ENCODE measurements at regions not wholly inside any gene's neighbourhood (a gene's known extent, or its start where the extent isn't known, plus 50 kb on each side); places are given as distances from the start of the nearest gene placed in this dataset.
"Not testable (repeated sequence)": the region's sequence is repeated elsewhere in the genome, so short reads cannot be mapped to it uniquely, and the experiment has no call there.

DNA sequence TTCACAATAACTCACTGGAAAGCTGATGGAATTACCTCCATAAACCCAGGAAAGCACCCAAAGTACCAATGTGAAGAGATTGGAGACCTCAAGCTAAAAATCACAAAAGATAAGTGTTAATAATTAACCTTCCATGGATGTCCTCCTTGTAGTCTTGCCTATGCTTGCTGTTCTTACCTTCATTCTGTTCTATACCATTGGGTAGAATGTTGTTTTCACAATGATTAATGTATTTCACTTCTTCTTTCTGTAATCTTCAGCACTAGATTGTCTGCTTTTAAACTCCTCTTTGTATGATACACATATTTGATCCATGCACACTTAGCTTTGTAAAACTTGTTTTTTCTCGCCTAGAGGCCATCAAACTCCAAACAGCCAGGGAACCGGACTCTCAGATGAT lies 570.3 kb downstream of the RAPGEF2 start:
- DNase-seq: no peak

DNA sequence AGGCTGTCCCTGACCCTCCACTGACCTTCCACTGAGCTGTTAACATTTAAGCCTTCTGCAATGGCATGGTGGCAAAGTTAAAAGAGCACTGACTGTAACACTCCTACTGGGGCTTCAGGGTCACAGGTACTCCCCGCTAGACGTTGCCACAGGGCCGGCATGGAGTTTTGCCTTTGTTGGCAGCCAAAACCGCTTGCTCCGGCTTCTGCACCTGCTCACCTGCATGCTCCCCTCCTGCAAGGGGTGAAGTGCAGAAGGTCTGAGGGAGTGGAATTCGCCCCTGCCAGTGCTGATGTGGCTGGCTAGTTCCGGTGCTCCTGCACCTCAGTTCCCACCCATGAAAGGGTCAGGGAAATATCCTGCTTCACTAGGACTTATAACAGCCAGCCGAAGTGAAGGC lies 571.4 kb downstream of the RAPGEF2 start:
- no peak for DNase-seq

DNA sequence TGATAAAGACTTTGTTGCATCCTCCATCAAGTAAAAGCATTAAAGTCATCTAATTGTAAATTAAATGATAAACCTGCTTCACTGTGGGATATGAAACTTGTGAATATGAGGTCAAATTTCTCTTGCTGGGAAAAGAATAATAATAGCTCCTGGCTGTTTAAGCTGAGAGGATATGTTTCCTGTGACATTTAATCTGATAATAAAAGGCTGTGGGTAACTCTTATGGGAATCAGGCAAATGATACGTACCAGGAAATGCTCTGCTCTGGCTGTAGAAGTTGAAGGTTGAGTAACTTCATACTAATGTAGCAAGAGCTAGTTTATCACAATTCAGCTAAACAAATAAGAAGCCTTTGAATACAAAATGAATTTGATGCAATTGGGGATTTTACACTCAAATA lies 574.6 kb downstream of the RAPGEF2 start:
- no peak for DNase-seq

DNA sequence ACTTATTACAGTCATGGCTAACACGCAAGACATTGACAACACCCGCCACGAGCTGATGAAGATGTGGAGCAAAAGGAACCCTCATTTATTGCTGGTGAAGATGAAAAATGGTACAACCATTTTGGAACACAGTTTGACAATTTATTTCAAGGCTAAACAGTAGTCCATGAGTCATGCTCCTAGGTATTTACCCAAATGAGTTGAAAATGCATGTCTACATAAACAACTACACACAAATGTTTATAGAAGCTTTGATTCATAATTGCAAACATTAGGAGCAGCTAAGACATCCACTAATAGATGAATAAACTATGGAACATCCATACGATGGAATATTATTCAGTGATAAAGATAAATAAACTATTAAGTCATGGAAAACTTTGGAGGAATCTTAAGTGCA lies 580.1 kb downstream of the RAPGEF2 start:
- DNase-seq: no peak

DNA sequence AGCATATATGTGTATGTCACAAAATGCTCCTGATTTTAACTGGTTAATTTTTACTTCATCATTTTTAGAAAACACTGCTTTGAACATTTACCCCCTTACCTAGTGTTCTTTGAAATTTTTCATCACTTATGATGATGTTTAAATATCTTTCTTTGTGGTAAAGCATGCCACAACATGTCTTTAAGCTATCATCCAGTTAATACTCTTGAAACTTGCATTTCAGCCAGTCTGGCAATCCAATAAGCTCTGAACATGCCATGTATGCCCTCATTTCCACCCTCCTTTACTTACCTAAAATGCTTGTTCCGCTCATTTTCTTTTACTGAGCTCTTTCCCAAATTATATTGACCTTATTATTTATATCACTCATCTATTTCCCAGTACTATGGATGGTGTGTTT lies 581.2 kb downstream of the RAPGEF2 start:
- no peak for DNase-seq

DNA sequence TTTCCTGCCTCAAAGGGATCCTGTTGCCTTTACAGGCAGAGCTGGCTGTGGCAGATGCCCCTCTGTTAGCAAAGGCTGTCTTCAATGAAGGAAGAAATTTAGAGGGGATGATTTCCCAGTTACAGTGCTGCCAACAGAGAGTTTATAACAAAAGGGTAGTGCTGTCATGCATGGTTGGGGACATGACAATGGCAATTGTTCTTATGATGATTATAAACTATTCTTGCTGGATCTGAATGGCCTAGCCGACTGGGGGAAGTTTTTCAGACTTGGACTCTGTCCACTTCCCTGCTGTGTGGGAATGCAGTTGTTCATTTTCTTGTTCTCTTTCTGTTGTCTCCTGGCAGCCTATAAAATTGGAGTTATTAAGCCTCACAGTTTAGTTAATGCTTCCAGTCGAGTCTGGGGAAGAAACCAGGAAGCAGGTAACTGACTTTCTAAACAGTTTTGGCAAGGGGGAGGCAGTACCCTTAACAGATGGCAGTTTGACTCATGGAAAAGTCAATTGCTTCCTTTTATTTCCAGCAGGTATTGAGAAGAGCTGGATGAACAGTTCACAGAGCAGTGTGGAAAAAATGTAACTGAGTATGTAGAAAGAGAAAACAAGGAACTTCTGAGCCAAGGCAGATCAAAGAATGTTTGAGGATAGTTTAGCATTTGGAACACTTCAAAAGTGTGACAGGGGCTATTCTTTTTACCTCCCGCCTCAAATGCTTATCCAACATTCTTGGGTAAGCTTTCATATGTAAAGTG lies 582.6 kb downstream of the RAPGEF2 start:
- DNase-seq: no peak

DNA sequence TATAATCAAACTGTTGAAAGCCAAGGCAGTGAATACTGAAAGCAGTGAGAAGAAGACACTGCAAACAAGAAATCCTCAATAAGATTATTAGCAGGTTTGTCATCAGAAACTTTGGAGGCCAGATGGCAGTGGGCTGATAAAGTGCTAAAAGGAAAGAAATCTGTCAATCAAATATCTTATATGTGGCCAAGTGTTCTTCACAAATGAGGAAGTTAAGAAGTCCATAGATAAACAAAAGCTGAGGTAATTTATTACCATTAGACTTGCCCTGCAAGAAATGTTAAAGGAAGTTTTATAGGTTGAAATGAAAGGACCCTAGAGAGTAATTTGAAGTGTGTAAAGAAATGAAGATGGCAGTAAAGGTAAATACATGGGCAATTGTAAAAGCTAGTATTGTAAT lies 586.6 kb downstream of the RAPGEF2 start:
- no peak for DNase-seq

DNA sequence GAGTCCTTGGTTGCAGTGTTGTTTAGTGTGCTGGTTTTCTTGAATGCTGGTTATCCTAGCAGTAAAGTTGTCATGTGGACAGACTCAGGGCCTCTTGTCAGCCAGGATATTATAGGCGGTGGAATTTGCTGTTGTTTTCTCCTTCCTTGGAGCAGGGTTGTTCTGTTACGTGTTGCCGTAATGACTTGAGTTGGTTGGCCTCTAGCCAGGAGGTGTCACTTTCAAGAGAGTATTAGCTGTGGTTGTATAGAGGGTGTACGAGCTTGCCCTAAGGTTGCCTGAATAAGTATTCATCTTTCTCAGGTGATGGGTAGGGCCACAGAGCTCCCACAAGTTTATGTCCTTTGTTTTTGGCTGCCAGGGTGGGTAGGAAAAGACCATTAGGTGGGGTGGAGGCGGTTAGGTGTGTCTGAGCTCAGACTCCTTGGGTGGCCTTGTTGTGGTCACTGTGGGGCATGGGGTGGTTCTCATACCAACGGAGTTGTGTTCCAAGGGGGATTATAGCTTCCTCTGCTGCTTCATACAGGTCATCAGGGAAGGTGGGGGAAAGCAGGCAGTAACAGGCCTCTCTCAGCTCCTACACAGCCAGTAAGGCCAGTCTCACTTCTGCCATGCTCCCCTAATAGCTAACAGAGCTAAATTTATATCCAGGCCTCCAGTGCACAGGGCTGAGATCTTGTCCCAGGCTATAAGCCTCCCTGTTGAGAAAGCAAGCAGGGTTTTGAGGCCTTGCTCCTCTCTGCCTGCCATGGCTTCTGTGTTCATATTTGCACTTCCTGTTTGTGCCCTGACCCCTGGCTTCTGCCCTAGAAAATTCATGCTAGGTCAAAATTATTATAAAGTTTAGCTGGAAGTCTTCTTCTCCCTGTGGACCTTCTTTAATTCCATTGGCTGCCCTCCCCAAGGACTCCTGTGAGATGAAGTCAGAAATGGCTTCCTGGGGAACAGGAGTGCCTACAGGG lies 594.7 kb downstream of the RAPGEF2 start:
- DNase-seq: no peak

DNA sequence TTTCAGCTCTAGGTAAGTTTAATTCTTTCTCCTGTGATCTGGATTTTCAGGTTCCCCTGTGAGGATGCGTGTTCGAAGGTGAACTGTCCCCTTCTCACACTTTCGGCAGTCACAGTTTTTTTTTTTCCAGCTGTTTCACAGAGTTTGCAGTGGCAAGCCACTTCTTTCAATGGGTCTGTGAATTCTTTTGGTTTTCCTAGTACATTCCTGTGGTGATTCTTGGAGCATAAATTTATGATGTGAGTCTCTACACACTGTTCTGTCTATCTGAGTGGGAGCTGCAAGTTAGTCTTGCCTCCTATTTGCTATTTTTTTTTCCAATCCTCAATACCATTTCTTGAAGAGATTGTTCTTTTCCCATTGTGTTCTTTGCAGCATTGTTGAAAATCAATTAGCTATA lies 595.5 kb downstream of the RAPGEF2 start:
- no peak for DNase-seq

DNA sequence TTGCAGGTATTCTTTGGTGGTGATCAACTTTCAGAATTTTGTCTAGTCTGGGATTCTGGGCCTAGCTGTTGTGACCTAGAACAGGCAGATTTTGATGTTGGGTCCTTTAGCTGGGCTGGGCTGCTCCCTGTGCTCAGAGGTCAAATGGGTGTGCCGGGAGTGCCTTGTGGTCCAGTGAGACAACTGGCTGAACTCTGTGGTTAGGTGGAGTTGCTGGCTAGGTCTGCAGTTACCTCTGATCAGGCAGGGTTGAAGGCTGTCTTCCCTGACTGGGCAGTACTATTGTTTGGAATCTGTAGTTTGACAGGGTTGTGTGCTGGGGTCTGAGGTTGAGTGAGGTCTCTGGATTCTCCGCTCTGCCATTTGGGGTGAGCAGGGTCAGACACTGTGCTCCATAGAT lies 599.3 kb downstream of the RAPGEF2 start:
- DNase-seq: no peak

DNA sequence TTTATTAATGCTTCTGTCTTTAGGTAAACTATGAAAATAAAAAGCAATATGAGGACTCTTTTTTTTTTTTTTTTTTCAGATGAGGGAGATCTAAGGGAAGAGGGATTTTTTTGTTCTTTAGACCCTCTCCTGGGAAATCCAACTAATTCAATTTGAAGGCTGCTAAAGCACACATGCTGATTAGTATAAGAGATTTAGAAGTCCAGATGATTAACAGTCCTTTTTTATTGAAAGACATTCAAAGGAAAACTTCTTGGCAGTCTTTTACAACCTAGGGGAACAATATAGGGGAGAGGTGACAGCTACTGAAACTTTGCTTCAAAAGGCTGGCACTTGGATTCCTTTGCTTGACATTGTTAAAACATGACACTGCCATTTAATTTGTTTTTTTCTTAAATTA lies 602.5 kb downstream of the RAPGEF2 start:
- DNase-seq: no peak

DNA sequence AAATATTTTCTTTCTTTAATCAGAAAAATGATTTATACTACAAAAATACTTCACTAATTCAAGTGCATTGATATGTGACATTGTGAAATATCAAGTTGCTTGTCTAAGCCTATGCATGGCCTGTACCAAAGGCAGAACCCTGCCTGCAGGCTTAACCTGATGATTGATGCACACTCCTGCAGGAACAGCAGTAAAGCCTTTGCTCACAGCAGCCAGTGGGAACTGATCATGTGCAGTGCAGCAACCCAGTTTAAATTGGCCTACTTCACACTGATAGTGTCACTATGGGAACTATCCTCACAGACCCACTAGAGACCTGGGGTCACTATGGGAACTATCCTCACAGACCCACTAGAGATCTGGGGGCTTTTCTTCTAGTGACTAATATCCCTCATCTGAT lies 603.8 kb downstream of the RAPGEF2 start:
- no peak for DNase-seq

DNA sequence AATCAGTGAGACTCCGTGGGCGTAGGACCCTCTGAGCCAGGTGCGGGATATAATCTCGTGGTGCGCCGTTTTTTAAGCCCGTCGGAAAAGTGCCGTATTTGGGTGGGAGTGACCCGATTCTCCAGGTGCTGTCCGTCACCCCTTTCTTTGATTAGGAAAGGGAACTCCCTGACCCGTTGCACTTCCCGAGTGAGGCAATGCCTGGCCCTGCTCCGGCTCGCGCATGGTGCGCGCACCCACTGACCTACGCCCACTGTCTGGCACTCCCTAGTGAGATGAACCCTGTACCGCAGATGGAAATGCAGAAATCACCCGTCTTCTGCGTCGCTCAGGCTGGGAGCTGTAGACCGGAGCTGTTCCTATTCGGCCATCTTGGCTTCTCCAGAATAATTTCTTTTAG lies 612.3 kb downstream of the RAPGEF2 start:
- DNase-seq: not testable (repeated sequence)

DNA sequence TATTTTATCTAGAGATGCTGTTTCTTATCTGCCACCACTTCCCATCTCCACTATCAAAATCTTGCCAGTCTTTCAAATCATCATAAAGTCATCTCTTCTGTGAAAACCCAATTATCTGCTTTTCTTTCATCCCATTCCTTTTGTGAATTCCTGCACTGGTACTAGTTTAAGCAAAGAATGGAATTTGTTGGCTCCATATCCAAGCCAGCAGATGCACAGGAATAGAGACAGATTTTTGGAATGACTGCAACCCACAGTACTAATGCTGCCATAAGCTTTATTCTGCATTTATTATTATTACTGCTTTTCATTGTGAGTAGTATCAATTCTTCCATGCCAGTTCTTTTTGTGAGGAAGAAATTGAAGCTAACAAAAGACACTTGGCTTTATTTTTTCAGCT lies 616.7 kb downstream of the RAPGEF2 start:
- no peak for DNase-seq

DNA sequence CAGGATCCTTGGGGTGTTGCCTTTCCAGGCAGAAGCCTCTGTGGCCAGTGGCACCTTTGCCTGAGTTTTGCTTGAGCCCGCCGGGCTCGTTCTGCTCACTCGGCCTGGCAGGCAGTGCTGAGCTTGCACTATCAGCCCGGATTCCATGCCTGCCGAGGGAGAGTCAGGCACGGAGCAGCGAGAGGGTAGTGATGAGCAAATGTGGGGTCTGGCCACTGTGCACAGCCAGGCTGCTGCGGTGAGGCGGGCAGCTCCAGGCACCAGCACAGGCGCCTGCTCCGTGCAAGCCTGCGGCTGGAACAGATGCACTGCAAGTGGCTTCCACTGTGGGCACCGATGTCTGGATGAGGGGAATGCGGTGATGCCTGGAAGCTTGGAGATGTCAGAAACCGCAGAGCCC lies 619.2 kb downstream of the RAPGEF2 start:
- no peak for DNase-seq

DNA sequence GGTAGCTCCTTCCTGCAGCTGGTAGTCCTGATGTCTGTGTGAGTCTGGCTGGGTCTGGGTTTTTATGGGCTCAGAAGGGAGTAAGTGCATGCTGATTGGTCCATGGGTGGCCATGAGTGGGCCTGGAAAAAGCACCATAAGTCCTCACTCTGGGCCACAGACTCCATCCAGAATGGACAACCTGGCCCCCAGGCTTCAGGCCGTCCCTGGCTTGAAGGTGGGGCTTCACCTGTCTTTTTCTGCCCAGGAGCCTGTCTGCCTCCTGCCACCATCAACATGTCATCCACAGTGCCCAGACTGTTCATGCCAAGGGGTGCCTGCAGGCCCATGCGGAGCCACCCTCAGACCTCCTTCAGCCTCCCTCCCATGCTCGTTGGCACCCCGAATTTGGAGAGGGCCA lies 620.0 kb downstream of the RAPGEF2 start:
- no peak for DNase-seq

DNA sequence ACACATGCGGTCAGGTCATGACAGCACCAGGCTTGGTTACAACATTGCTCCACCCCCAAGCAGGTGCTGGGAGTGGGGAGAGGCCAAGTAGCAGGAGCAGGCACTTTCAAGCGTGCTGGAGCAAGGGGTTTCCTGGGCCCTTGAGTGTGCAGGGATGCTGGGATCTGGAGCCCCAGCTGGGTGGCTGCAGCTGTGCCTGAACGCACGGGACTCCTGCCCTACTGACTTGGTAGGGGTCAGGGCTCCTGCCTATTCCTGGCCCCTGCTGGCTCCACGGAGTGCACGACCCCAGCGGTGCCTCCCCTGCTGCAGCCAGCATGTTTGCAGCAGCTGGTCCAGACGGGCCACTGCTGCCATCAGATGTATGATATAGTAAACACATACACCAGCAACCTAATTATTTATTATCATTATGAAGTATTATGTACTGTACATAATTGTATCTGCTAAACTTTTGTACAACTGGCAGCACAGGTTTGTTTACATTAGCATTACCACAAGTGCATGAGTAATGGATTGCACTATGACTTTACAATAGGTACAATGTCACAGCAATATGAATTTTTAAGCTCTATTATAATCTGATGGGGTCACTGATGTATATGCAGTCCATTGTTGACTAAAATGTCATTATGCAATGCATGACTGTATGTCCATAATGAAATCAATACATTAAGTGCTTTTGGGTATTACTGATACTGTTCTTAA lies 620.6 kb downstream of the RAPGEF2 start:
- no peak for DNase-seq

DNA sequence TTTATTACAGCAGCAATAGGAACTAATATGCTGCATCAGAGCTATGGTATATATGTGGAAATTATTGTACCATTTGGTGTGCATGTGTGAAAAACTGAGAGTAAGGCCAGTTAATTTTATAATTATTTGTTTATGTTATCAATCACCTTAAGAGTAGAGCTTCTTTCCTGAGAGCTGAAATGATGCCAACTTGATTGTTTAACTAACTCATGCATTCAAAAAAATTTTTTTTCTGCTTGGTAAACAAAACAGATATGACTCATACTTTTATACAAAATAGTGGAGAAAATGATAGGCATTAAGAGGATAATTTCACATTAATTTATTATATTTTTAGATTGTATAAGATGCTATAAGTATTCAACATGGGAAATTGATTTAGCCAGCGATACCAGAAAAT lies 622.7 kb downstream of the RAPGEF2 start:
- no peak for DNase-seq

DNA sequence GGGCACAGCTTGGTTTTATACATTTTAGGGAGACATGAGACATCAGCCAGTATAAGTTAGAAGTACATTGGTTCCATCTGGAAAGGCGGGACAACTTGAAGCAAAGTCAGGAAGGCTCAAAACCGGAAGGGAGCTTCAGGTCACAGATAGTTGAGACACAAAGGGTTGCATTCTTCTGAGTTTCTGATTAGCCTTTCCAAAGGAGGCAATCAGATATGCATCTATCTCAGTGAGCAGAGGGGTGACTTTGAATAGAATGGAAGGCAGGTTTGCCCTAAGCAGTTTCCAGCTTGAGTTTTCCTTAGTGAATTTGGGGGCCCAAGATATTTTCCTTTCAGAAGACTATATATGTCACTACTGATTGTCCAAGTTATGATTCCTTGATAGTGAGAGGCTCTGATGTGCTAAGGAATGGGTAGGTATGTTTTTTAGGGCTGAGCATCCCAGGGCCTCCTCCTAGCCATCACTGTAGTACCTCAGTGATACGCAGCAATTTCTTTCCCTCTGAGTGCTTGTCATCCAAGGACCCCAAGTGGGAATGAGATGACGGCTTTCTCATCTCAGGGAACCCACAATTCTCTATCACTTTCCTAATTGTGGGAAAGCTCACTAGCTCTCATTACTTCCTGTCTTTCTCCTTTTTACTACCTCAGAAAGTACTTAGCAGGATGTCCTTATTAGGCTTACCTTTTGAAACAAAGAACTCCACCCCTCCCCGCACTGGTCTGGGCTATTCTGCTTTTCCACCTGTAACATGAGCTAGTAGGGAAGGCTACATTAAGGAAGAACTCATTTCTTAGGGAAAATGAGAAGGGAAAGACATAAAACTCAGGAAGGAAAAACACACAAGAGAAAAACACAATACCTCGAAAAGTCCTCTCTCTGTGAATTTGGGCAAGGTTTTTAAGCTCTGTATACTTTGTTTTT lies 632.7 kb downstream of the RAPGEF2 start:
- DNase-seq: no peak

DNA sequence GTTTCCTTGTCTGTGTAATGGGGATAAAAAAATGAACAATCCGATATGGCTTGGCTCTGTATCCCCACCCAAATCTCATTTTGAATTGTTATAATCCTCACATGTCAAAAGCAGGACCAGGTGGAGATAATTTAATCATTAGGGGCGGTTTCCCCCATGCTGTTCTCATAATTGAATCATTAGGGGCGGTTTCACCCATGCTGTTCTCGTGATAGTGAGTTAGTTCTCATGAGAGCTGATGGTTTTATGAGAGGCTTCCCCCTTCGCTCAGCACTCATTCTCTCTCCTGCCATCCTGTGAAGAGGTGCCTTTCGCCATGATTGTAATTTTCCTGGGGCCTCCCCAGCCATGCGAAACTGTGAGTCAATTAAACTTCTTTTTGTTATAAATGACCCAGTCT lies 633.5 kb downstream of the RAPGEF2 start:
- DNase-seq: no peak

DNA sequence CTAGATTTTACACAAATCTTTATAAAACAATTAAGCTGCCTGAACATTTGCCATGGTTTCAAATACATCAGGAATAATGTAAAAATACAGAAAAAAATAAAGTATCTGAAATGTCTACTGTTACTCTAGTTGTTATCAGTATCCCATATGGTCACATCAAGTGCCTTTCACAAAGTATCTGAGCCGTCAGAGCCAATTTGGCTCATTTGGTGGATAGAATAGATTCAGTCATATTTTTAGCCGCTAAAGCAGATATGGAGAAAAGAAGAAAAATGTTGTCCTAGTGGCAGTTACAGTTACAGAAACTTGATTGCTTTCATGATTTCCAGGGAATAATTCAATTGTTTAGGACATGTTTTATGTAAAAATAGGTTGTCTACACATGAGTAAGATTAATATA lies 641.1 kb downstream of the RAPGEF2 start:
- DNase-seq: no peak

DNA sequence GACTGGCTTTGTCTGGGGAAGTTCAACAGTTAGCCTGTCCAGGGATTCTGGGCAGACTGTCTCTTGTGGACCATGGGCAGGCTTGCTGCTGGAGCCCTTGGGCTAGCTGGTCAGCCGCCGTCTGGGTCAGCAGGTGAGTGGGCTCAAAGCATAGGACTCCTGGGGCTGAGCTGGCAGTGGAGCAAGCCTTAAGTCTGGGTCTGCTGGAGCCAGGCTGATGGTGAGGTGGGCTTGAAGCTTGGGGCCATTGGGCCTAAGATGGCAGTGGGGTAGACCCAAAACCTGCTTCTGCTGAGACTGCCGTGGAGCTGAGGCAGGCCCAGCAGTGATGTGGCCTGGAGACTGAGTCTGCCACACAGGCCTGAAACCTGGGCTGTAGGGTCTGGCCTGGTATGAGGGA lies 645.1 kb downstream of the RAPGEF2 start:
- DNase-seq: no peak

Data from NCI-H526 treated with DMSO at 0.1 percent for 48 hours (cell line).